SIG-M5 treated with dmso at 0.1 percent for 504 hours (cell line): ENCODE measurements at regions not wholly inside any gene's neighbourhood (a gene's known extent, or its start where the extent isn't known, plus 50 kb on each side); places are given as distances from the start of the nearest gene placed in this dataset.

Experiments
- DNase-seq: peaks from one replicate; lab custom pipeline; 2025; ENCODE audit not compliant: unreplicated experiment; lab: John Stamatoyannopoulos, UW

- DNase-seq, result no peak
Observed at GRCh38 chr4:173858471-173858870, 328.4 kb upstream of the HAND2 start.

GRCh38 chr4:173857828-173858227, 327.8 kb upstream of the HAND2 start:
- no peak for DNase-seq

- no peak for DNase-seq
Observed at GRCh38 chr4:173855015-173855414, 325.0 kb upstream of the HAND2 start.

- no peak for DNase-seq
Observed at GRCh38 chr4:173852775-173853174, 322.7 kb upstream of the HAND2 start.

DNA sequence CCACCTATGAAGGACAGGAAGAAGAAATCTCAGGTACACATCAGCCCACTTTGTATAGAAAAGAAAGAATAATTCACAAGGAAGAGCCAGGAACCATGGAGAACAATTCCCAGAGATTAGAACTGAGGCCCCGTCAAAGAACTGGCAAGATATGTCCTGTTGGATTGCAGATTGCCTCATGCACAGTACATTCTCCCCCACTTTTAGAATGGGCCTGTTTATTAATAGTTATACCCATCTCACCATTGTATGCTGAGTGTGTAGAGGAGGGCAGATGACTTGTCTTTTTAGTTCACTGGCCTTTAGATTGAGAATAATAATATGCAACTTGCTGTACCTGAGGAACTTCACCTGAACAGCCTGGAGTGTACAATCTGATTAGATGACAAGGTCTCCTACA, 315.6 kb upstream of the HAND2 start:
- DNase-seq, result no peak

GRCh38 chr4:173839865-173840264, 309.8 kb upstream of the HAND2 start:
- DNase-seq, result no peak

DNA sequence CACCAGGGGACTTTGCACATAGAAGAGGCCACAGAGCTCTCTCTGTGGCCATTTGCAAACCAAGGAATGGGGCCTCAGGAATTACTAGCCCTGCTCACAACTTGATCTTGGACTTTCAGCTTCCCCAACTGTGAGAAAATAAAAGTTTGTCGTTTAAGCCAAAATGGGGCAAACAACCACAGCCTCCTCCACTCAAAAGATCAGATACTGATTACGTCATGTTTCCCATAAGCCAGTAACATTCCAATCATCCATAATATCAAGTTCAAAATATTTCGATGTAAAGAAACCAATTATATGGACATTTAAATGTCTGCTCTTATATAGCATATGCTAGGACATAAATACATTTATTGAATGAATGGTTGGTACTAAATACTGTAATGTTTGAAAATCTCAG, 307.5 kb upstream of the HAND2 start:
- no peak for DNase-seq

GRCh38 chr4:173835903-173836302, 305.9 kb upstream of the HAND2 start:
- no peak for DNase-seq

- DNase-seq, result peak; percentile 7
Observed at GRCh38 chr4:173834151-173834550, 304.1 kb upstream of the HAND2 start.

- no peak for DNase-seq
Observed at GRCh38 chr4:173829565-173829964, 299.5 kb upstream of the HAND2 start.

DNA sequence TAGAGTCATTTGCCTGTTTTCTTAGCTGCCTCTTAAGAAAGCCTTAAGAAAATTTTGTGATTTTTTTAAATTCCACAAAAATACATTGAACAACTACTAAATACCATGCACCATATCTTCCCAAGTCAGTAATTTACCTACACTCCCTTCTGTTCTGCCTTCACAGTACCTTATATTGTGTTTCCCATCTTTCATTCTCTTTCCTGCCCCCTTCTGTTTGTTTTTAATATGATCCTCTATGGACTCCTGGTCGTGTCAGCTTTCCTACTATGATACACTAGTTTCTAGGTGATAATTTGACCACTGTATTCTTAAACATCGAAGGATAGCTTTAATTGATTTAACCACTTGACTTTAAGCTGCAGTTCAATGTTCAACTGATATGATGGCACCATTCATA, 297.7 kb upstream of the HAND2 start:
- peak; percentile 8 for DNase-seq

- DNase-seq, result no peak
Observed at GRCh38 chr4:173821876-173822275, 291.8 kb upstream of the HAND2 start.

GRCh38 chr4:173821036-173821435, 291.0 kb upstream of the HAND2 start:
- DNase-seq, result no peak

GRCh38 chr4:173807347-173807746, 277.3 kb upstream of the HAND2 start:
- no peak for DNase-seq

DNA sequence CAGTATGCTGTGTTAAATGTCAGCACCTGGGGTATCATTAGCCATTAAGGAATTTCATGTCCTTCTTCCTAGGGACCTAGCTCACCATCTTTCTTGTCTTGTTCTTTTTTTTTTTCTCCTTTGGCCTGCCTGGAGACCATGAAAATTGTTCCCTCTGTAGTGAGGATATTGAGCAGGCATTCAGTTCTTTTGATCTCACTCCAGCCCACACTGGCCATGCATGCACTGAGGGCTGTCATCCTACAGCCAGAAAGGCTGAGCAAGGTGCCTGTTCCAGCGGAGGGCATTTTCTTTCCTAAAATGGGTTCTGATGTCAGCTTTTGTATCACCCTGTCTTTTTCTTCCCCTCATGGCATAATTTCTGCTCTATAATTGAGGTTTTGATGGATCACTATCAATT, 275.9 kb upstream of the HAND2 start:
- no peak for DNase-seq

GRCh38 chr4:173802662-173803022, 272.6 kb upstream of the HAND2 start:
- DNase-seq, result no peak

- no peak for DNase-seq
Observed at GRCh38 chr4:173801876-173802661, 272.0 kb upstream of the HAND2 start.

DNA sequence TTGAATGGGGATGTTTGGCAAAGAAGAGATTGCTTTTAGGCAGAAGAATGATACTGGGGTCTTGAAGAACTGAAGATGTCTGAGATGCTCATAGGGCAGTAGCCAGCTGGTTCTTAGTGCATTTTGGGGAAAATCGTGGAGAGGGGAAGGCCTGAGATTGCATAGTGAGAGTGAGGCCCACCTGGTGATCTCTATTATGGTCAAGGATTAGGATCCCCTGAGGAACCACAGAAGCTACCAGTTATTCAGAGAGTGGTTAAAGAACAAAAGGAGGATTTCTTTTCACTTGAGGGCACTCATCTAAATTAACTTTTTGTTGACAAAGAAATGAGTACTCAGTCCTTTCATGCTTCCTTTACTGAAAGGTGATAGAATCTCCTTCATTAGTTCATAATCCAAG, 271.3 kb upstream of the HAND2 start:
- no peak for DNase-seq

DNA sequence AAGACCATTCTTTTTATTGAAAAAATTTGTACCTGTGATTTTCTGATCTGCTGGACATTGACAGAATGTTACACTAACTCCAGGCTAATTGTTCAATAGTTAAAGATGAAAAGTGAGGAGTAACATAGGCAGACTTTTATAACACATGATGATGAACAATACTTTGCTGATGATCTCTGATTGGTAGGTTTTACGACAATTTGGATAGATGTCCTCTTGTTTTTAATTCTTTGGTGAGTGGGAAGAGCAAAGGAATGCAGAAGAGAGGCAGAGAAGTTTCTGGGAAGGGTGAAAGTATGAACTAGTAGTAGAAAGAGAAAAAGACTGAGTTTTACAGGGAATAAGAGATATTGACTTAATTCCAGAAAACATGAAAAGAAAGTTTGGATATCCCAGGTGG, 267.3 kb upstream of the HAND2 start:
- no peak for DNase-seq

- no peak for DNase-seq
Observed at GRCh38 chr4:173794662-173795061, 264.6 kb upstream of the HAND2 start.

DNA sequence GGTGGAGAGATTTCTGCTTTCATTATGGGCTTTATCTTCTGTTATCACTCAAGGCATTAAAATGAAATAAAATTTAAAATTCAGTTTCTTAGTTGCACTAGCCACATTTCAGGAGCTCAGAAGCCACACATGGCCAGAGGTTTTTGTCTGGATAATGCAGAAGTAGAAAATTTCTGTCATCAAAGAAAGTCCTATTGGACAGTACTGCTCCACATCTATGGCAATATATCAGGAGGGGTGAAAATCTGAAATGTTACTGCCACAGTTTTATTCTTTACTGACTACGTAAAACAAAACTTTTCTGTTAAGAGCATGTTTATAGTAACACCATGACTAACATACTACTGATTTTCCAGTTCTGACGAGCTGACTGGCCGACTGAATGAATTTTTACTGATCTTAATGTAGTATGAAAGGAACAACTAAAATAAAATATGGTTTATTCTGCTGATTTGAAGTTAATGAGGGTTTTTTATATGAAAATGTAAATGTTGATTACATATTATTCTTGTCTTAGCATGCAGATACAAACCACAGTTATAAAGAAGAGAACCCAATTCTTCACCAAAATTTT, 264.0 kb upstream of the HAND2 start:
- no peak for DNase-seq

- no peak for DNase-seq
Observed at GRCh38 chr4:173782660-173783059, 252.6 kb upstream of the HAND2 start.

GRCh38 chr4:173777921-173778320, 247.9 kb upstream of the HAND2 start:
- no peak for DNase-seq
